Glomerular endothelial cell (primary cell): ENCODE measurements at regions not wholly inside any gene's neighbourhood (a gene's known extent, or its start where the extent isn't known, plus 50 kb on each side); places are given as distances from the start of the nearest gene placed in this dataset.
"Not testable (repeated sequence)": the region's sequence is repeated elsewhere in the genome, so short reads cannot be mapped to it uniquely, and the experiment has no call there.

Experiments
- DNase-seq: peaks from one replicate; pipeline ENCODE4 v3.0.0-alpha.2; 2011; ENCODE audit warnings: low read depth, low spot score; ENCODE audit errors: extremely low read depth

DNA sequence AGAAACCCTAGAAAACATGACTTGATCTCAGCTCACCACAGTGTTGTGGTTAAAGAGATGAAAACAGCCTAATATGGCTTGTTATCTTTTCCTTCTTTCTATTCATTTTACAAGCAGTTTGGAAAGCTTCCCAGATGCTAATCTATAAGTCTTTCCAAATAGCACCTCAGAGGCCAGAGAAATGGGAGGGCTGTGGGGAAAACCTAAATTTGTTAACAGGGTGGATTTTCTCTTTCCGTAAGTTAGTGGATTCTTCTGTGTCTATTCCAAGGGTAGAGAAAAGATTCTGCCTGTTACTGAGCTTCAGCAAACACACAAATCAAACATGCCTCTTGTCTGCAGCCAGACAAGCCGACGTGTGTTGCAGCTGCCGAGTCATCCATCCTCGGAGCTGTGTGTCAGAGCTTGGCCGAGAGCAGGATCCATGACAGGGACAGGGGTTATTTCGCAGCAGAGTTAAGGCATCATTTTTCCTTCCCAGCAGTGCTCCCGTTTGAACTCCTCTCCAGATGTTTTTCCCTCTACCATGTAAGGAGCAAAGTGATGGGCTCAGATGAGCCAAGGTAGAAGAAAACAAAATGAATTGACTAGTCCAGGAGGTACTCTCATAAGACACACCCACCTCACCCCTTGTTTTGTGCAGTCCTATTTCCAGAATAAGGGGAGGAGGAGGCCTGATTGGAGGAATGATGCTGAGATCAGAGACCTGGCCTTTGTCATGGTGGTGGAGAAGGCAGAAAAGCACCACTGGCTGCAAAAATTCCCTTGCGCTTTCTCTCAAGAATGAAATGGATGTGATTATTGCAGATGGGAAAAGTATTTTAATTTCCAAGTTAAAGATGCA is 560.0 kb downstream of the C6orf118 start:
- no peak for DNase-seq

DNA sequence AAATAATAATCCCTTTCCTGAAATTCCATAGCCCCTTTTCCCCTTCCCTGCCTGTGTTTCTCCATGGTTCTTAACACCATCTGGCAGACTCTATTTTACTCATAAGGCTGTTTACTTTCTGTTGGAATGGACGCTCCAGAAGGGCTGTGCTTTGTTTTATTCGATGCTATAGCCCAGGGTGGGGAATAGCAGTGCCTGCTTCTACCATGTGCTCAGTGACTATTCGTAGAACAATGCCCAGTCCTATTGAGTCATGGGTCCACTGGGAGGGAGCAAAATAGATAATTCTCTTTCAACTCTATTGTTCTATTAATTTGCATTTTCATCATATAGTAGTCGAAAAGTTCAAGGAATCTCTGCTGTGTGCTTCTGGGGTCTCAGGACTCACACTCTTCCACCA is 565.1 kb downstream of the C6orf118 start:
- DNase-seq = no peak

DNA sequence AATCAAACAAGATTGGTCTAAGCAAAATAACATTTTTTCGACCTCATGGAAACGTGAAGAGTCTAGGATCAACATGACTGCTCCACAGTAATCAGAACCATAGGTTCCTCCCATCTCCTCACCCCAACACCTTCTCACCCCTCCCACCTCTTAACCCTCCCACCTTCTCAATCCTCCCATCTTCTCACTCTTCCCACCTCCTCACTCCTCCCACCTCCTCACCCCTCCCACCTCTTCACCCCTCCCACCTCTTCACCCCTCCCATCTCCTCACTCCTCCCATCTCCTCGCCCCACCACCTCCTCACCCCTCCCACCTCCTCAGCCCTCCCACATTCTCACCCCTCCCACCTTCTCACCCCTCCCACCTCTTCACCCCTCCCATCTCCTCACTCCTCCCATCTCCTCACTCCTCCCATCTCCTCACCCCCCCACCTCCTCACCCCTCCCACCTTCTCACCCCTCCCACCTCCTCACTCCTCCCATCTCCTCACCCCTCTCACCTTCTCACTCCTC is 567.4 kb downstream of the C6orf118 start:
- no peak for DNase-seq

DNA sequence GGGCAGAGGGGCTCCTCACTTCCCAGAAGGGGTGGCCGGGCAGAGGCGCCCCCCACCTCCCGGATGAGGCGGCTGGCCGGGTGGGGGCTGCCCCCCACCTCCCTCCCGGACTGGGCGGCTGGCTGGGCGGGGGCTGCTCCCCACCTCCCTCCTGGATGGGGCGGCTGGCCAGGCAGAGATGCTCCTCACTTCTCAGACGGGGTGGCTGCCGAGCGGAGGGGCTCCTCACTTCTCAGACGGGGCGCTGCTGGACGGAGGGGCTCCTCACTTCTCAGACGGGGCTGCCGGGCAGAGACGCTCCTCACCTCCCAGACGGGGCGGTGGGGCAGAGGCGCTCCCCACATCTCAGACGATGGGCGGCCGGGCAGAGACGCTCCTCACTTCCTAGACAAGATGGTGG is 573.3 kb downstream of the C6orf118 start:
- not testable (repeated sequence) for DNase-seq

DNA sequence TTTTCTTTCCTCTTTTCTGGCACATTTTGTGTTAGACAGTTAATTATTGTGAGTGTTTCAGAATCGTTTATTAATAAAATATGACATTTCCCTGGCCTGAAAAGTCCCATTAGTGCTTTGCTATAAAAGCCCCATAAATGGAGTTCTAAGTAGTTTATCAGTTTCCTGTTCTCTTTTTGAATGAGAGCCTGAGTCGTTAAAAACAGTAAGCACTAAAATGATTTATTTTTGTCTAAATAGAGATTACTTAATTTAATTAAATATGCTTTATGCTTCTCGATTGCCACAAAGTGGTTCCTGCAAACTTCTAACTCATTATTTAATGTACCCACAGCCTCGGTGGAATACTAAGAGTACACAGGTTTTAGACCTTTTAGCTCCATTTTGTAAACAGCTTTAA is 577.9 kb downstream of the C6orf118 start:
- DNase-seq = no peak

DNA sequence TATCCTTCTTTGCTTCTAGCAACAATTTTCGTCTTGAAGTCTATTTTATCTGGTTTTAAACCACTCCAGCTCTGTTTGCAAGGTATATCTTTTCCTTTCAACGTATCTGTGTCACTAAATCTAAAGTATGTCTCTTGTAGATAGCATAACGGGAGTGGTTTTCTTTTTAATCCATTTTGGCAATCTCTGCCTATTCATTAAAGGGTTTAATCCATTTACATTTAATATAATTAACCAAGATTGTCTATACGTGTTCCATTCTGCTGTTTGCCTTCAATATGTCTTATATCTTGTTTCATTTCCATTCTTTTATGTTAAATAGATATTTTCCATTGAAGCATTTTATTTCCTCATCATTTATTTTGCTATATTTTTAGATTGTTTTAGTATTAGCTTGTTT is 587.9 kb downstream of the C6orf118 start:
- no peak for DNase-seq

DNA sequence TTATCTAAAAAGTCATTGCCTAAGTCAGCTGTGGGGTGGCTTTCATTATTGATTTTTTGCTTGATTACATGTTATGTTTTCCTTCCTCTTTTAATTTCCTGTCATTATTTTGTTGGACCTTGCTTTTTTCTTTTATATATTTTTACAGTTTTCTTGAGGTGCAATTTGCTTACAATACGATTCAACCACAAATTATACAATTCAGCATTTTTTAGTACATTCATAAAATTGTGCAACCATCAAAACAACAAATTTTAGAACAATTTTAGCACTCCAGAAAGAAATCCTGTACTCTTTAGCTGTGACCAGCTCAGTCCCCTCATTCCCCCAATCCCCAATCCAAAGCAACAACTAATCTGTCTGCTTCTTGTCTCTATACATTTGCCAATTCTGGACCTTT is 608.9 kb downstream of the C6orf118 start:
- DNase-seq = no peak

DNA sequence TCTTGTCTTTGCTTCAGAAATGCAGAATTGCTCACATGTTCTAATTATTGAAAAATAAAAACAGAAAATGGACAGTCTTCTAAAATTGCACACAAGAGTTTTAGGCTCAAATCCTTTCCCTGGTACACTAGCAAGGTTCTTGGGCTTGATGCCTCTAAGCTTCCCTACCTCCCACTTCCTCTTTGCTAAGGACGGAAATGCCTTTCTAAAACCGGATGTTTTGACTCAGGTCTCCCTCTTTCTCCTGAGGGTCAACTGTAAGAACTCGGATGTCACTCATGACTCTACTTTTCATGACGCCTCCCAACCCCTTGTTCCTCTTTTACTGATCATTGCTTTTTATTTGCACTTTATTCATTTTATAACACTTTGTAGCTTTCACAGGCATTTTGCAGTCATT is 613.5 kb downstream of the C6orf118 start:
- peak; percentile 31 for DNase-seq

DNA sequence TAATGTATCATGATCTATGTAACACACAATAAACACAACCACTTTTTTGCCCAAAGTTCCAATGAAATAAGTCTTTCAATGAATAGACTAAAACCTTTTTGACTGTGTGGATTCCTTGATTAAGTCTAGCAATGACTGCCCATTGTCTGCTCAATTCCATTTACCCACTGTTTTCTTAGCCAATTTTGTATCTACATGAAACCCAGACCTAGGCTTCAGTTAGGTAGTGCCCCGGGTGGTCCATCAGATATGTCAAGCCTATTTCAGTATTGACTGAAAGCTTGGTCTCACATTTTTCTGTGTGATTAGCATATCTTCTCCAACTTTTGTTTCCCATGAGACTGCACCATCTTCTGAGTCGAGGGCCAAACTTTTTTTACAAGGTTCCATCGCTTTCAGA is 615.0 kb downstream of the C6orf118 start:
- DNase-seq = no peak

DNA sequence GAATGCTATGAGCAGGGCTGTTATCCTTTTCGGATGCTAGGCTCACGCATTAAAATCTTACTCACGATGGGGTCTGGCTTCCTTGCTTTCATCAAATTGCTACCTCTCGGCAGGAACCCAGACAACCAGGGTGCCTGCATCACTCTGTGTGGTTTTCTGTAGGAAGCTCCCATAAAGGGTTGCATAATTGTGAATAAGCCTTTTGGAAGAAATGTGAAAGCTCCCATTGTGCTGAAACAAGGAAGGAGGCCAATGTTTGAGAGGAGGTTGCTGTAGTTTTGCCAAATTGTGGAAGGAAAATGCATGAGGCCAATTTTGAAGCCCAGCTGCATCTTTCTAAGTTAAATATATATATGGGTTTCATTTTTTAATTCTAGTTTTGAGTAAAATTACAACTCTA is 615.5 kb downstream of the C6orf118 start:
- DNase-seq = no peak

DNA sequence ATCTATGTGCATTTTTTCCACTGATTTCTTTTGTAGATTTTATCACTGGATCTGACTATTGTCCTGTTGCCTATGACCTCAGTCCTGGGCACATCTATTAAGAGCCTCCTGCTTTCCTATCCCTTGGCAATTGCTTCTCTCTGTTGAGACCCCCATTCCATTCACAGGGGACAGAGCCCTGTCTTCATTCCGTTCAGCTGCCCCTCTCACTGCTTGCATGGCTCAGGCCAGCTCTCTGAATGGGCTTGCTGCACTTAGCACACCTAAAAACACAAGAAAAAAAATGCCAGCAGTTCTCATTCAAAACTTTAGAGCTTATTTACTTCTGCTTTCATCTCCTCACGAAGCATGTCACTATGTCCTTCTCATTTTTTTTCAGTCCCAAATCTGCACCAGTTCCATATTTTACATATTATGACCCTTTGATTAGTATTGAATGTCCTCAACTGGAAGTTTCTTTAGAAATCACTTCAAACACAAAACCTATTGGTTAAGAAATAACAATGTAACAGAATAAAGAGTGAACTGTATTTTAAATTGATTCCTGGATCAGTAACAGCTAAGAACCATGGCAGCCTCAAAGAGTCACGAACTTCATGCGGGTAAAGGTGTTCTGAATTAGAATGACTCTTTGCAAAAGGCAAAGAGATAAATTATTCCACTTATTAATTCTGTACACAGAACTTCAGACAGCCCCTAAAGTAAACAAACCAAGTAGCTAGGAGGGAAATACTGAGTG is 616.5 kb downstream of the C6orf118 start:
- DNase-seq = no peak

DNA sequence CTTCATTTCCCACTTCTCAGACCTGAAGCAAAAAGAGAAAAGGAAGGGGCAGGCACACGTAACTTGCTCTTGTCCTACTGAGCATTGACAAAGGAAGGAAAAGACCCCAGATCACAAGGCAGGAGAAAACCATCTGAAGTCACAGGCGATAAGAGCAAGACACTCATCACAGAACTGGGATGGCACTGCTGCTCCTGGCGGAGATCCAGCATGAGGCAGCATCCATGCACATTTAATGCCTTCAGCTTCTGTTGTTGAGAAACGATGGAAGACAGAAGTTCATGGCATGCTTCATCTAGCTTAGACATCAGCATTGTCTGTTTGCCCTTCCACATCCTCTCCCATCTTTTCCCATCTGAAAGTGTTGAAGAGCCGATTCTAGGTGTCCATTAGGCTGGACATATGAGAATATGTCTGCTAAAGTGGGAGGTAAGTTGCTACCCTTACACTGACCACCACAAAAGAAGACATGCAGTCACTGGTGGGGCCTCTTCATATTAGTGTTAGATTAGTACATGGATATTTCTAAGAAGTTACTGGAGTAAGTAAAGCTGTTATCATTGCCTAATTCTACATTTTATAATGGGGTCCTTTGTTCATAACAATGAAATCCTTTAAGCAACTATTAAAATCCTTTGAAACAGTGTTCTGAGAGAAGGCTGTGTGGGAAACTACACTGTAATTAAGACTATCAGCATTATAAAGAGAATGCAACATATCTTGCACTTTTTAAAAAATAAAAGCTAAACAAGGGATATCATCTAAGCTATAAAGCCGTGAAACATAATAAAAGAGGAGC is 618.5 kb downstream of the C6orf118 start:
- DNase-seq = no peak

DNA sequence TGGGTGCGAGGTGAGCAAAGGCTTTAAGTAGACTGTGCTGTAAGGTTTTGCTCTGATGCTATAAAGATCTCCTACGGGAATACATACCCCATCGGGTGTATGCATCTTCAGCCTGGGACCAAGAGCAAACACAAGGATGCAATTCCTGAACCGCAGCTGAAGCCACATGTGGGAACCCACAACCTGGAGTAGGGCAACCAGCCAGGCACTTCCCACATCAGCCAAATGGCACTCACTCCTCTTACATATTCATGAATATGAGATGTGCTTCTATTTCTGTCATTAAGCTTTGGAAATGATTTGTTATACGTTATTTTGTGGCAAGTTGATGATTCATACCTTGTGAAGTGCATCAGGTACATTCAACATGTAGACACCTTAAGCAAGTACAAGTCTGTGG is 619.2 kb downstream of the C6orf118 start:
- DNase-seq = no peak

DNA sequence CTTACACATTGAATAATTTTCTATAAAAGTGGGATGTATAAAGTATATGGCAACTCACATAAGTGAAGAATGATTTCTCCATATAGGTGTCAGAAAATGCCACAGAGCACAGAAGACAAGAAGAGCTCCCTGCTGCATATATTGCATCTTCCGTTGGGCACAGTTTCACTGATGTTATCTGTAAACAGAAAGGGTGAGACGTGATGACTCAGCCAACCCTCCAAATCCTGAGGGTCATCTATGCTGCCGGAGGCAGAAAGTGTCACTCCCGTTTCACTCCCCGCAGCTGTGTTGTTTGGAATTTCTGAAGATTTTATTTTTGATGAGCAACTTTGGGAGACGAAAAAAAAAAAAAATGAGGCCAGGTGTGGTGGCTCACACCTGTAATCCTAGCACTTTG is 644.1 kb downstream of the C6orf118 start:
- DNase-seq = no peak

DNA sequence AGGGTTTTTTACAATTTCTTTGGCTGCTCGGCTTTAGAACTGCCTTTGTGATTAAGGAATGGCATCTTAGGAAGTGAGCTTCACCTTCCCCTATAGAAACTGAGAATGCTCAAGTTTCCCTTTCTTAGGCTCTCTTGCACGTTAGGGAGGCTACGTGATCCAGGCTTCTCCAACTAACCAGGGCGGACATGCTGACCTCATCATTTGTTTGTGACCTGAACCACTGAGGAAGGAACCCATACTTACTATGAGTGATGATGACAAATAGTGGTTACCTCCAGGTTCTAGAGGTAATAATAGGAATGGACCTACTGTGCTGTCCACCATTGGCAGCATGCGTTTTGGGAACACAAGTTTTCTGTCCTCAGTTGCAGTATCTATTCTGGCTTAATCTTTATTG is 645.8 kb downstream of the C6orf118 start:
- no peak for DNase-seq

DNA sequence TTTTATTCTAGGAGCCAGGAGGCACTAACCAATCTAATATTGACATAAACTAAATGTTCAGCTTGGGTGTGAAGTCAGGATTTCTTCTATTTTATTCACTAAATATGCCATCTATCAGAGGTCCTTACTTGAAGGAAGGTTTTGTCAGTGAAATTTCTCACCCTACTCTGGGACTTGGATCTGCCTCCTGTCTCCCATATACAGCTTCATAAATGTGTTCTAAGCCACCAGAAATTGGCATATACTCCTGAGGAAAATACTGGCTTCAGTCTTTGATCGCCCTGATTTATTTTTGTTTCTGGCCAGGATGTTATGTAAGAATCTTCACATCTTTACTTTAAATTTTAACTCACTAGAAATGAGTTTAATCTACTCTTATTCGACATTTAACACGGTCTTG is 647.7 kb downstream of the C6orf118 start:
- DNase-seq = no peak

DNA sequence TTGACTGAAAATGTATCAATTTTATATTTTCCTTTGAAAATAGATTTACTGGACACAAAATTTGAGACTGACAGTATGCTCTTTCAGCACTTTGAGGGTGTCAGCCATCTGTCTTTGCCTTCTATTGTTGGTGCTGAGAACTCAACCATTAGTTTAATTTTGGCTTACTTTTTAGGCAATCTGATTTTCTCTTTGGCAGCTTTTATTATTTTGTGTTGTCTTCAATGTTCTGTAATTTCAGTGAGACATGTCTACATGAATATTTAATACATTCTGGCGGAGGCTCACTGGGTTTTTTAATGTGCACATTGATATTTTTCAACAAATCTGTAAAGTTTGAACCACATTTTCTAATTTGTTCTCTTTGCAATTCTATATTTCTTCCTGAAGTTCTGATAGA is 648.6 kb downstream of the C6orf118 start:
- no peak for DNase-seq

DNA sequence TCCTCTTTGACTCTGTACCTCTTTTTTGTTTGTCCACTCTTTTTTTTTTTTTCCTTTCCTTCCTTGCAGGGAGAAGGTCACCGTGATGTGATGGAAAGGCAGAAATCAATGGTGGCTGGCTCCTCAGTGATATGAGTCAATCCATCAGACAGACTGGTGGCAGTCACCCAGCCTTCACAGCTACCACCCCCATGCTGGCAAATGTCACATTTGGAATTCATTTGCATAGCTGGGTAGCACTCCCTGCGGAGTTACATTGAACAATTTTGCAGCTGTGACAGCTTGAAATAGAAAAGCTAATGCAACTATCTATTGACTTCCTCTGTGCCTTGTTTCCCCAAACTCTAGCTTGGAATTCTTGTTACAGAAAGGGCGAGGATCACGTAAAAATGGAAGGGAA is 668.4 kb downstream of the C6orf118 start:
- DNase-seq = no peak

DNA sequence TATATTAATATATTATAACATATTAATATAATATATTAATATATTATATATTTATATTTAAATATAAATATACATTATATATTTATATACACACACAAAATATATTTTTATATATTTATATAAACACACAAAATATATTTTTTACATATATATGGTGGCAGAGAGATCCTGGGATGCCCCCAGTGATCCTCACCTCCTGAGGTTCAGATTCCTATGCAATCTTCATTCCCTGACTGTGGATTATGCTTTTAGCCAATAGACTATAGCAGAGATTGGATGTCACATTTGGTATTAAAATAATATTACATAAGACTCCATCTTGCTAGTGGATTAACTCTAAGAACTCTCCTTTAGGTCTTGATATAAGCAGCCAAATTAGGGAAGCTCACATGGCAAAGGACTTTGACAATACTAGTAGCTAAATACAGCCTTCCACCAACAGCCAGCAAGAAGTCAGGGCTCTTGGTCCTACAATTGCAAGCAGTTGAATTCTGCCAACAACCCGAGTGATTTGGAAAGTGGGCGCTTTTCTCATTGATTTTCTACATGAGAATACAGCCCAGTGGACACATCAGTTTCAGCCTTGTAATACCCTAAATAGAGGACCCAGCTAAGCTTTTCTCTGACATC is 681.0 kb downstream of the C6orf118 start:
- no peak for DNase-seq

DNA sequence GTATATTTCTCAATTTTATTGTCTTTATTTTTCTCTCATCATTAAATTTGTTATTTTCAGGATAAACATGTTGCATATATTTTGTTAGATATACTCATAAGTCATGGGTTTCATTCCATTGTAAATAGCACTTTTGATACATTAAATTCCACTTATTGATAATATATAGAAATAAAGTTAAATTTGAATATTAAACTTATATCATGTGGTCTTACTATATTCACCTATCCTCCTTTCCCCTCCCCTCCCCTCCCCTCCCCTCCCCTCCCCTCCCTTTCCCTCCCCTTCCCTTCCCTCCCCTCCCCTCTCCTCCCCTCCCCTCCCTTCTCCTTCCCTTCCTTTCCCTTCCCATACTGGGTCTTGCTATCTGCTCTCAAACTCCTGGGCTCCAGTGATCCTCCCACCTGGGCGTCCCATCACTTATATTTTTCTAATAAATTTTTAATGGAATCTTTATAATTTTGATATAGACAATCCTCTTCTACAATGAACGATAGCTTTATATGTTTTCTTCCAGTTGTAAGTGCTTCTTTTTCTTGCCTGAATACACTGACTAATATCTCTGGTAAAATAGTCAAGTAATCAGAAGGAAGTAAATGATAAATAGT is 692.4 kb downstream of the C6orf118 start:
- no peak for DNase-seq
